ENCODE measurements at regions not wholly inside any gene's neighbourhood (a gene's known extent, or its start where the extent isn't known, plus 50 kb on each side); places are given as distances from the start of the nearest gene placed in this dataset.
A peak's percentile ranks its signal among the peaks of the same experiment; 100 is the strongest.

GRCh38 chr7:46725838-46726237 lies 804.8 kb upstream of the IGFBP3 start:
- ATAC-seq (ENCODE audit: low read depth) (no peak), DNase-seq (peak; percentile 40)
- Histone ChIP-seq H3K4me2 (ENCODE audit: low read depth, low read length) (no peak overlapping the region), H4K5ac (ENCODE audit: low read depth, low read length) (no peak overlapping the region), H3K9me3 (ENCODE audit: control insufficient read depth, insufficient read depth, low read length) (peaks cover 2% of the 10 kb centered on the region; the same call in 1 of the 2 replicates), H3K27ac (ENCODE audit: insufficient read depth, low read length) (no peak overlapping the region), H3K56ac (ENCODE audit: extremely low read depth, insufficient read depth, low read length) (no peak overlapping the region), H4K8ac (ENCODE audit: low read depth in 2 of 2, low read length in 2 of 2) (no peak overlapping the region), H3K4me3 (ENCODE audit: insufficient read depth, low read depth, low read length) (no peak overlapping the region), H2AK9ac (replicated peaks; ENCODE audit: low read depth, low read length, poor library complexity) (no peak overlapping the region), H4K20me1 (ENCODE audit: insufficient read depth, low read length) (no peaks in the 10 kb centered on the region), H4K91ac (ENCODE audit: insufficient read depth, low read depth, low read length) (no peak overlapping the region), H3K4ac (ENCODE audit: low read depth, low read length) (no peak overlapping the region), H3K36me3 (ENCODE audit: control insufficient read depth, insufficient read depth, low read length) (no peaks in the 10 kb centered on the region), H3K23ac (ENCODE audit: low read depth, low read length) (no peak overlapping the region), H3K27me3 (ENCODE audit: control insufficient read depth, insufficient read depth, low read length) (no peaks in the 10 kb centered on the region), H2BK20ac (ENCODE audit: low read depth, low read length) (no peak overlapping the region), H2AK5ac (ENCODE audit: low read depth, low read length) (no peak overlapping the region), H2BK120ac (ENCODE audit: low read depth, low read length) (no peak overlapping the region), H3K9me1 (ENCODE audit: insufficient read depth, low read length) (no peaks in the 10 kb centered on the region), H3K79me1 (ENCODE audit: low read depth in 1 of 2, low read length in 2 of 2) (no peaks in the 10 kb centered on the region), H3K14ac (replicated peaks; ENCODE audit: low read depth, low read length) (no peak overlapping the region), H2AFZ (replicated peaks; ENCODE audit: low read length, poor library complexity) (no peak overlapping the region), H3K4me1 (ENCODE audit: control insufficient read depth, insufficient read depth, low read length) (no peaks in the 10 kb centered on the region), H2BK5ac (ENCODE audit: low read depth, low read length, poor library complexity, severe bottlenecking) (no peak overlapping the region), H2BK15ac (ENCODE audit: low read depth, low read length) (no peak overlapping the region), H3K9ac (ENCODE audit: low read depth, low read length) (no peak overlapping the region), H3K18ac (ENCODE audit: low read depth, low read length) (no peak overlapping the region)
- ChIA-PET POLR2A (ENCODE audit: unreplicated experiment) (no interaction called here), CTCF (interaction anchor here (0.9 kb wide), 1 partner anchor 15 kb away, joined by 3 read pairs; no protein-coding TSS in a partner anchor)
- dilution Hi-C loops (cut with HindIII; ENCODE audit: low sequenced_read_pairs, unreplicated experiment), result no loop called here
- TF ChIP-seq MAZ (IDR thresholded peaks at IDR 0.05; ENCODE audit: borderline replicate concordance, low read depth, low read length) (no peak), NFE2L2 (IDR thresholded peaks at IDR 0.05; ENCODE audit: low read depth, low read length) (no peak), ELK1 (IDR thresholded peaks at IDR 0.05; ENCODE audit: borderline replicate concordance, low read depth, low read length) (no peak), CHD1 (IDR thresholded peaks at IDR 0.05; ENCODE audit: low read depth, low read length) (no peak), CEBPB (IDR thresholded peaks at IDR 0.05; ENCODE audit: low read depth, low read length) (no peak), RAD21 (IDR thresholded peaks at IDR 0.05; ENCODE audit: low read length) (no peak), RCOR1 (IDR thresholded peaks at IDR 0.05; ENCODE audit: insufficient replicate concordance, low read length) (no peak), CTCF (conservative IDR thresholded peaks at IDR 0.05; ENCODE audit: low read depth, low read length) (no peak), MAFK (IDR thresholded peaks at IDR 0.05; ENCODE audit: low read depth, low read length) (no peak), BHLHE40 (IDR thresholded peaks at IDR 0.05; ENCODE audit: low read depth, low read length) (no peak)
- intact Hi-C loops (cut with micrococcal nuclease), result no loop called here
- in situ Hi-C loops (cut with MboI; ENCODE audit: low sequenced_read_pairs), result no loop called here
- BruUV-seq (replicated peaks), result no TSS peak

All from IMR-90 (cell line).